ENCODE measurements at regions not wholly inside any gene's neighbourhood (a gene's known extent, or its start where the extent isn't known, plus 50 kb on each side); places are given as distances from the start of the nearest gene placed in this dataset.

GRCh38 chr18:54086046-54086802 lies 138.2 kb downstream of the MBD2 start:
- CTCF ChIA-PET = no interaction called here
- Mint-ChIP-seq H3K9me3 (peaks cover 4 to 19% (median 9%) of the 10 kb centered on the region in 3 donors), H3K27ac (peak overlapping the region; percentile 69 to 78), H3K4me3 (no peak overlapping the region), H3K4me1 (peaks cover 0 to 23% (median 17%) of the 10 kb centered on the region in 3 donors), H3K36me3 (peaks cover 4% of the 10 kb centered on the region), H3K27me3 (peaks cover 0 to 12% of the 10 kb centered on the region in 2 donors)
- ATAC-seq (replicated peaks in 1 of 4) (peak in 3 of 4 experiments; percentile 23 to 50 (median 47)), DNase-seq (peak in 3 of 35 experiments; percentile 0 to 51 (median 4))
- H3K27me3 ChIP-seq (replicated peaks in 1 of 2; ENCODE audit: control insufficient read depth in 2 of 2, extremely low read depth in 1 of 2, insufficient read depth in 2 of 2, low read length in 1 of 2) = no peaks in the 10 kb centered on the region
- POLR2A ChIA-PET = no interaction called here
- no peak overlapping the region for H3K27ac ChIP-seq (ENCODE audit: low read length)
- H3K4me1 ChIP-seq (ENCODE audit: control insufficient read depth in 1 of 2, extremely low read depth in 1 of 2, insufficient read depth in 2 of 2, low read length in 2 of 2) = peaks cover 0 to 11% of the 10 kb centered on the region in 2 experiments
- no peaks in the 10 kb centered on the region for H3K9me3 ChIP-seq
- H3K36me3 ChIP-seq (ENCODE audit: control insufficient read depth in 2 of 2, extremely low read depth in 1 of 2, insufficient read depth in 1 of 2, low read length in 1 of 2) = no peaks in the 10 kb centered on the region
- no peak overlapping the region for H3K4me3 ChIP-seq (ENCODE audit: control insufficient read depth in 1 of 2, extremely low read depth in 1 of 2, low read length in 1 of 2)
- 50% methylated on average over 1 of the region's 8 CpGs for WGBS (ENCODE audit: insufficient coverage)

GRCh38 chr18:54080858-54081257 lies 143.6 kb downstream of the MBD2 start:
- no peak overlapping the region for H3K27ac Mint-ChIP-seq
- Histone ChIP-seq H3K4me1 (ENCODE audit: control insufficient read depth in 1 of 2, extremely low read depth in 1 of 2, insufficient read depth in 2 of 2, low read length in 2 of 2) (peaks cover 0 to 2% of the 10 kb centered on the region in 2 experiments), H3K4me3 (ENCODE audit: control insufficient read depth in 1 of 2, extremely low read depth in 1 of 2, low read length in 1 of 2) (no peak overlapping the region), H3K36me3 (ENCODE audit: control insufficient read depth in 2 of 2, extremely low read depth in 1 of 2, insufficient read depth in 1 of 2, low read length in 1 of 2) (no peaks in the 10 kb centered on the region), H3K27ac (ENCODE audit: low read length) (no peak overlapping the region), H3K9me3 (no peaks in the 10 kb centered on the region), H3K27me3 (replicated peaks in 1 of 2; ENCODE audit: control insufficient read depth in 2 of 2, extremely low read depth in 1 of 2, insufficient read depth in 2 of 2, low read length in 1 of 2) (no peaks in the 10 kb centered on the region)
- ATAC-seq (replicated peaks in 1 of 4) = no peak
- H3K27me3 Mint-ChIP-seq = peaks cover 0 to 12% of the 10 kb centered on the region in 2 donors
- peaks cover 4% of the 10 kb centered on the region for H3K36me3 Mint-ChIP-seq
- POLR2A ChIA-PET = no interaction called here
- no CpG with 5 or more reads among the region's 2 CpGs for WGBS (ENCODE audit: insufficient coverage)
- H3K4me1 Mint-ChIP-seq = peaks cover 0 to 8% (median 3%) of the 10 kb centered on the region in 3 donors
- H3K4me3 Mint-ChIP-seq = no peak overlapping the region
- DNase-seq = no peak
- H3K9me3 Mint-ChIP-seq = peaks cover 9 to 19% (median 9%) of the 10 kb centered on the region in 3 donors
- CTCF ChIA-PET = no interaction called here

- ATAC-seq (replicated peaks in 1 of 4) (no peak), DNase-seq (no peak)
- peaks cover 0 to 5% of the 10 kb centered on the region in 2 donors for H3K27me3 Mint-ChIP-seq
- no peak overlapping the region for H3K27ac Mint-ChIP-seq
- ChIA-PET POLR2A (no interaction called here), CTCF (no interaction called here)
- Histone ChIP-seq H3K36me3 (ENCODE audit: control insufficient read depth in 2 of 2, extremely low read depth in 1 of 2, insufficient read depth in 1 of 2, low read length in 1 of 2) (no peaks in the 10 kb centered on the region), H3K4me1 (ENCODE audit: control insufficient read depth in 1 of 2, extremely low read depth in 1 of 2, insufficient read depth in 2 of 2, low read length in 2 of 2) (no peaks in the 10 kb centered on the region), H3K9me3 (no peaks in the 10 kb centered on the region), H3K4me3 (ENCODE audit: control insufficient read depth in 1 of 2, extremely low read depth in 1 of 2, low read length in 1 of 2) (no peak overlapping the region), H3K27me3 (replicated peaks in 1 of 2; ENCODE audit: control insufficient read depth in 2 of 2, extremely low read depth in 1 of 2, insufficient read depth in 2 of 2, low read length in 1 of 2) (no peaks in the 10 kb centered on the region), H3K27ac (ENCODE audit: low read length) (no peak overlapping the region)
- WGBS (ENCODE audit: insufficient coverage) = 100% methylated on average over 1 of the region's 1 CpG
- H3K4me3 Mint-ChIP-seq = no peak overlapping the region
- H3K36me3 Mint-ChIP-seq = no peaks in the 10 kb centered on the region
- no peaks in the 10 kb centered on the region for H3K4me1 Mint-ChIP-seq
- H3K9me3 Mint-ChIP-seq = peaks cover 0 to 7% (median 0%) of the 10 kb centered on the region in 3 donors
Observed at GRCh38 chr18:54076166-54076565, 148.3 kb downstream of the MBD2 start.

GRCh38 chr18:54075689-54076088 lies 148.8 kb downstream of the MBD2 start:
- Histone ChIP-seq H3K4me3 (ENCODE audit: control insufficient read depth in 1 of 2, extremely low read depth in 1 of 2, low read length in 1 of 2) (no peak overlapping the region), H3K4me1 (ENCODE audit: control insufficient read depth in 1 of 2, extremely low read depth in 1 of 2, insufficient read depth in 2 of 2, low read length in 2 of 2) (no peaks in the 10 kb centered on the region), H3K9me3 (no peaks in the 10 kb centered on the region), H3K36me3 (ENCODE audit: control insufficient read depth in 2 of 2, extremely low read depth in 1 of 2, insufficient read depth in 1 of 2, low read length in 1 of 2) (no peaks in the 10 kb centered on the region), H3K27ac (ENCODE audit: low read length) (no peak overlapping the region), H3K27me3 (replicated peaks in 1 of 2; ENCODE audit: control insufficient read depth in 2 of 2, extremely low read depth in 1 of 2, insufficient read depth in 2 of 2, low read length in 1 of 2) (no peaks in the 10 kb centered on the region)
- ATAC-seq (replicated peaks in 1 of 4) (no peak), DNase-seq (no peak)
- no peak overlapping the region for H3K27ac Mint-ChIP-seq
- H3K36me3 Mint-ChIP-seq = no peaks in the 10 kb centered on the region
- peaks cover 0 to 5% of the 10 kb centered on the region in 2 donors for H3K27me3 Mint-ChIP-seq
- POLR2A ChIA-PET = no interaction called here
- 96% methylated on average over 3 of the region's 3 CpGs for WGBS (ENCODE audit: insufficient coverage)
- CTCF ChIA-PET = no interaction called here
- no peaks in the 10 kb centered on the region for H3K4me1 Mint-ChIP-seq
- peaks cover 0 to 7% (median 0%) of the 10 kb centered on the region in 3 donors for H3K9me3 Mint-ChIP-seq
- H3K4me3 Mint-ChIP-seq = no peak overlapping the region

GRCh38 chr18:54069729-54070128 lies 154.7 kb downstream of the MBD2 start:
- no peak overlapping the region for H3K4me3 ChIP-seq (ENCODE audit: control insufficient read depth in 1 of 2, extremely low read depth in 1 of 2, low read length in 1 of 2)
- H3K27ac ChIP-seq (ENCODE audit: low read length) = no peak overlapping the region
- WGBS (ENCODE audit: insufficient coverage) = 78% methylated on average over 1 of the region's 1 CpG
- no peak for ATAC-seq (replicated peaks in 1 of 4)
- ChIA-PET CTCF (no interaction called here), POLR2A (no interaction called here)
- no peaks in the 10 kb centered on the region for H3K36me3 ChIP-seq (ENCODE audit: control insufficient read depth in 2 of 2, extremely low read depth in 1 of 2, insufficient read depth in 1 of 2, low read length in 1 of 2)
- H3K9me3 ChIP-seq = no peaks in the 10 kb centered on the region
- no peak for DNase-seq
- no peaks in the 10 kb centered on the region for H3K4me1 ChIP-seq (ENCODE audit: control insufficient read depth in 1 of 2, extremely low read depth in 1 of 2, insufficient read depth in 2 of 2, low read length in 2 of 2)
- H3K27me3 Mint-ChIP-seq = peaks cover 0 to 5% of the 10 kb centered on the region in 2 donors
- H3K4me1 Mint-ChIP-seq = no peaks in the 10 kb centered on the region
- H3K27me3 ChIP-seq (replicated peaks in 1 of 2; ENCODE audit: control insufficient read depth in 2 of 2, extremely low read depth in 1 of 2, insufficient read depth in 2 of 2, low read length in 1 of 2) = no peaks in the 10 kb centered on the region
- H3K36me3 Mint-ChIP-seq = no peaks in the 10 kb centered on the region
- no peak overlapping the region for H3K27ac Mint-ChIP-seq
- H3K4me3 Mint-ChIP-seq = no peak overlapping the region
- no peaks in the 10 kb centered on the region for H3K9me3 Mint-ChIP-seq

- Mint-ChIP-seq H3K4me1 (no peaks in the 10 kb centered on the region), H3K9me3 (peaks cover 0 to 5% (median 4%) of the 10 kb centered on the region in 3 donors), H3K27ac (no peak overlapping the region), H3K36me3 (no peaks in the 10 kb centered on the region), H3K27me3 (peaks cover 5 to 19% of the 10 kb centered on the region in 2 donors), H3K4me3 (no peak overlapping the region)
- ATAC-seq (replicated peaks in 1 of 4) (no peak), DNase-seq (no peak)
- Histone ChIP-seq H3K4me1 (ENCODE audit: control insufficient read depth in 1 of 2, extremely low read depth in 1 of 2, insufficient read depth in 2 of 2, low read length in 2 of 2) (no peaks in the 10 kb centered on the region), H3K9me3 (no peaks in the 10 kb centered on the region), H3K27ac (ENCODE audit: low read length) (no peak overlapping the region), H3K36me3 (ENCODE audit: control insufficient read depth in 2 of 2, extremely low read depth in 1 of 2, insufficient read depth in 1 of 2, low read length in 1 of 2) (no peaks in the 10 kb centered on the region), H3K4me3 (ENCODE audit: control insufficient read depth in 1 of 2, extremely low read depth in 1 of 2, low read length in 1 of 2) (no peak overlapping the region), H3K27me3 (replicated peaks in 1 of 2; ENCODE audit: control insufficient read depth in 2 of 2, extremely low read depth in 1 of 2, insufficient read depth in 2 of 2, low read length in 1 of 2) (peaks cover 0 to 4% of the 10 kb centered on the region in 2 experiments)
- CTCF ChIA-PET = no interaction called here
- WGBS (ENCODE audit: insufficient coverage) = 60% methylated on average over 3 of the region's 3 CpGs
- POLR2A ChIA-PET = no interaction called here
Observed at GRCh38 chr18:54060343-54061005, 164.0 kb downstream of the MBD2 start.

Data from T-cell (primary cell).